ENCODE measurements at regions not wholly inside any gene's neighbourhood (a gene's known extent, or its start where the extent isn't known, plus 50 kb on each side); places are given as distances from the start of the nearest gene placed in this dataset.
A peak's percentile ranks its signal among the peaks of the same experiment; 100 is the strongest.
"Not testable (repeated sequence)": the region's sequence is repeated elsewhere in the genome, so short reads cannot be mapped to it uniquely, and the experiment has no call there.

DNA sequence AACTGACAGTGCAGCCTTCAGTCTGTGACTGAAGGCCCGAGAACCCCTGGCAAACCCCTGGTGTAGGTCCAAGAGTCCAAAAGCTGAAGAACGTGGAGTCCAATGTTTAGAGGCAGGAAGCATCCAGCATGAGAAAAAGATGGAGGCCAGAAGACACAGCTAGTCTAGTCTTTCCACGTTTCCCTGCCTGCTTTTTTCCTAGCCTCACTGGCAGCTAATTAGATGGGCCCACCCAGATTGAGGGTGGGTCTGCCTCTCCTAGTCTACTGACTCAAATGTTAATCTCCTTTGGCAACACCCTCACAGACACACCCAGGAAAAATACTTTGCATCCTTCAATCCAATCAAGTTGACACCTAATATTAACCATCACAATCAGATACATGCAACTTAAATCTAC lies 87.8 kb downstream of the TENT5D start:
- DNase-seq (ENCODE audit: low read depth in 4 of 4, low spot score in 3 of 4), result not testable (repeated sequence)

DNA sequence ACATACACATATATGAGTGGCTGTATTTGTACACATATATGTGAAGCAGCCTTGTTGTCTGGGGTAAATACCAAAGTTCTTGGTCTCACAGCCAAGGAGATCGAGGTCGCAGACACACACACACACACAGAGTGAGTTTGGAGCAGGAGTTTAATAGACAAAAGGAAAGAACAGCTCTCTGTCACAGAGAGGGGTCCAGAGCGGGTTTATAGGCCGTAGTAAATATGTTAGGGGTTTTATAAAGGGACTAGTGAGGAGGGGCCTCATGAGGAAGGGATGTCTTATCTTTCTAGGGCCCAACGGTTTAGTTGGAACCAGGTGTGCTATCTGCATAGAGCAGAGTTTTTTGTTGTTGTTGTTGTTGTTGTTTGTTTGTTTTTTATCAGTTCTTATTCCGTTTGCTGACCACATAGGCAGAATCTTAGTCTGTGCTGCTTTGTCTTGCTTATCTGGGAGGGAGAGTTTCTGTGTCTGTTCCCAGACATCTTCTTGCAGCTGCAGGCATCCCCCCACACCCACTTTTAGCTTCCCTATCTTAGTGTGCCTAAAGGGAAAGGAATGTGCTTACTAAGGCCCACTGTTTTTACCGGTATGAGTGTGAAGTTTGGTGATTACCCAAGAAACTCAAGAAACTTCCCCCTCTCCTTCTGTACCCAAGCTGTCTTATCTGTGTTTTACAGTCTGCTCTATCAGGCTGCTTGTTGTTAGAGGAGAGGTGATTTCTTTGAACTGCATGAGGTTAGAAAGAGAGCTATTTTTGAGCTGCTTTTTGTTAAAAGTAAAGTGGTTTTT lies 91.9 kb downstream of the TENT5D start:
- DNase-seq (ENCODE audit: low read depth in 4 of 4, low spot score in 3 of 4), result no peak

DNA sequence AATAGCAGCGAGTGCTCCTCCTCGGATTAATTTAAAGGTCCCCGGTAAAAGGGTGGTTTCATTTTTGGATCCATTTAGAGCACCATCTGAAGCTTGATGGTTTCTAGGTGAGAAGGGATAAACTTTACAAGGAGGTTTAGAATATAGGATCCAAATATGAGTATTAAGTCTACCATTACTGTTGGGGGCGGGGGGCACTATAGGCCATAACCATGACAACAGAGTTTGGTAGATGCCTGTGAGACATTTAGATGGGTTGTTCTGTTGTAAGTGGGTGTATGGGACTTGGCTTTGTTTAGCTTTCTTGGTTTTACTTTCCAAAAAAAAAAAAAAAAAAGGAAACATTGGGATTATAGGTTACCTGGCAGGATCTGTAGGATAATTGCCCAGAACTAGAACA lies 92.7 kb downstream of the TENT5D start:
- no peak for DNase-seq (ENCODE audit: low read depth in 4 of 4, low spot score in 3 of 4)

DNA sequence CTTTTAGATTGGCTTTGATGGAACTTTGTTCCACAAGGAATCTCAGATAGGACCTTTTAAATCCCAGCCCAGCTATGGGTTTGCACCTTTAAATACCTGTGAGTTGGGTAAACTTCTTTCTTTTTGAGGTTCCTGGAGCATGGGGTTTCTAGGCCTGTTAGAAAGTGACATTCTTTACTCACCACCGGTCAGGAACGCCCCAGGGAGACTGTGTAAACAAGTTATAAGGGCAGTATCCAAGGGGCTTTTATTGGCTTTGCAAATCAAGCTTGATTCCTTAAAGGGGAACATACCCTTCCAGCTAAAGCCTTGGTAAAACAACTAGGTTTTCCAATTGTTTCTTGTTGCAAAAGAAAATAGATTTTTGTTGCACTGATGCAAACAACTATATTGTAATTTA lies 93.4 kb downstream of the TENT5D start:
- no peak for DNase-seq (ENCODE audit: low read depth in 4 of 4, low spot score in 3 of 4)

DNA sequence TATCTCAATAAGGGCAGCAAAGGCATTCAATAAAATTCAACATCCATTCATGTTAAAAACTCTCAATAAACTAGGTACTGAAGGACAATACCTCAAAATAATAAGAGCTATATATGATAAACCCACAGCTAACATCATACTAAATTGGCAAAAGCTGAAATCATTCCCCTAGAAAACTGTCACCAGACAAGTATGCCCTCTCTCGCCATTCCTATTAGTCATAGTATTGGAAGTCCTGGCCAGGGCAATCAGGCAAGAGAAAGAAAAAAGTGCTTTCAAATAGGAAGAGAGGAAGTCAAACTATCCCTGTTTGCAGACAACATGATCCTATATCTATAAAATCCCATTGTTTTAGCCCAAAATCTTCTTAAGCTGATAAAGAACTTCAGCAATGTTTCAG lies 116.8 kb downstream of the TENT5D start:
- no peak for DNase-seq (ENCODE audit: low read depth in 4 of 4, low spot score in 3 of 4)

DNA sequence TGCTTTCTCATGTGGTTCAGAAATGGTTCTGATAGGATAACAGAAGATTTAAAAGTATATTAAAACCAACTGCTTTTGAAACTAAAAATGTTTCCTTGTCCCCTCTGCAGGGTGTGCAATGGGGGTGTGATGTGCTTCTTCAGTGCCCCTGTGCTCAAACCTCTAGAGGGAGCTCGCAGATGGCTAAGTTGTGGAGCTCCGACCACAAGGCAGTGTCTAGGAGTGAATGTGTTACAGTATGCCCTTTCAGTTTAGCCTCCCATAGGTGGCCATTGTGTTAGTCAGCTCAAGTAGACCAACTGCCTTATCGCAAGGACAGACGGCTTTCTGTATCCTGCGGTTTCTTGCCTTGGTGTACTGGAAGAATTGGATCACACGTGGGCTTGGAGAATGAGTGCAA lies 130.5 kb downstream of the TENT5D start:
- no peak for DNase-seq (ENCODE audit: low read depth in 4 of 4, low spot score in 3 of 4)

DNA sequence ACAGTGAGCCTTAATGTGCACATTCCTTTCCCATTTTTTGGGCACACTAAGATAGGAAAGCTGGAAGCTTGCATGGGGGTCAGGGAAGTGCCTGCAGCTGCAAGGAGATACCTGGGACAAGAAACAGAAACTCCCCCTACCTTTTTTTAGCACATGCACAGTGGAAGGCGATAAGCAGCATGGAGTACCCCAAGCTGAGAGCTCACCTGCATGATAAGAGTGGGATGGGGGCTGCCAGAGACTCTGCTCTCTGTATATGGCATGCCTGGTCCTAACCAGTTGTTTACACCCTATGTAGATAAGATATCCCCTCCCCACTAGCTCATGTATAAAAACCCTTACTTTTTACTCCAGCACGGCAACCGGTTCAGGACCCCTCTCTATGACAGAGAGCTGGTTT lies 135.9 kb downstream of the TENT5D start:
- DNase-seq (ENCODE audit: low read depth in 4 of 4, low spot score in 3 of 4), result no peak

DNA sequence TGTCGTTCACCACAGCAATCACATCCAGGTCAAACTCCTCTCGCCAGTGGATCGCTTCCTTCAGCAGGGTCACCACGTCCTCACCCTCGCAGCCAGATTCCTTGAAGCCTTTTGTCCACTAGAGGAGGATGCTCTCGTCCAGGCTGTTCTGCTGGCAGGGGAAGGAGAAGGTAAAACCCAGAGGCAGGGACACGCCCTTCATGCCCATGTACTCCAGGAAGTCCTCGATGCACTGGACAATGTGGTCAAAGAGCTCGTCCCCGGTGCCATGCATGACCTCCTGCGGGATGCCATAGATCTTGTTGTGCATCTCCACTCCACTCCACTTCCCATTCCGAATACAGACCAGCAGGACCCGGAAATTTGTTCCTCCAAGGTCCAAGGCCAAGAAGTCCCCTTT lies 152.4 kb downstream of the TENT5D start:
- no peak for DNase-seq (ENCODE audit: low read depth in 4 of 4, low spot score in 3 of 4)

DNA sequence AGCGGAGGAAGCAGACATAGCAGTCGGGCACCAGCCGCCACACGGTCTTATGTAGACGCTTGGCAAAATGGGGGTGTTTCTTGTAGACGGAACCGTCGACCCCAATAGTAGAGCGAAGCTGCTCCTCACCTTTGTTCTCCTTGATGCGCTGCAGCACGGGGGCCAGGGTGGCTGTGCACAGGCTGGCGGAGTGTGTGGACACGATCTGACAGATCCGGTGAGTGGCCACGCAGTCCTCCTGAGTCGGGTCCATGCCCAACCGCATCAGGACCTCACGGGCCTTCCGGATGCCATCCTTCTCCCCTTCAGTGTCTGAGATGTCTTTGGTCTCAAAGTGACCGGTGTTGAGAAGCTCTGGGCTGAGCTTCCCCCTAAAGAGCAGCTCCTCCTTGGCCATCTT lies 153.0 kb downstream of the TENT5D start:
- DNase-seq (ENCODE audit: low read depth in 4 of 4, low spot score in 3 of 4), result no peak

DNA sequence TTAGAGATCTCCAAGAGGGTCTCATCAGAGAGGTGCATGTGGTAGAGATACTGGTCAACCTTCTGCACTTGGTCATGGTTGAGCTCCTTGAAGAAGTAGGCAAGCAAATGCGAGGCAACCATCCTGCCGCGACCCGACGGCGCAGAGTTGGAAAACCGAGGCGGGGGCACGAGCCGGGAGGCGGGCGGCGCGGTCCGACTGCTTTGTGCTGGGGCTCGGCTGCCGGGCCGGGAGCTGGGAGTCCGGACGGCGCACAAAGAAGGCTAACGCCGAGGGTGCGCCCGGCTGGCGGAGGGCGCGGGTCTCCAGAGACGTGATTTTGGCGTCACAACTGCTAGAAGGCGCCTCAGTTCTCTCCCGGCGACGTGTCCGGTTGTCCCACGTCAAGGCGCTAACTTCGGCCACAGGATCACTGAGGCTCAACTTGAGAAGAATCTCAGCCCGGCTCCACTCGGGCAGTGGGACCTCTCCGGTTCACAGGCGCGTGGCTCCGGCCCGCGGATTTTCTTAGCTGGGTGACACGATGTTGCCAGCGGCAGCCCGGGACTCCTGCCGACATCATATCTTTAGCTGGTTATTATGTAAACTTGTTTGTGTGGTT lies 154.3 kb downstream of the TENT5D start:
- DNase-seq (ENCODE audit: low read depth in 4 of 4, low spot score in 3 of 4), result not testable (repeated sequence)

DNA sequence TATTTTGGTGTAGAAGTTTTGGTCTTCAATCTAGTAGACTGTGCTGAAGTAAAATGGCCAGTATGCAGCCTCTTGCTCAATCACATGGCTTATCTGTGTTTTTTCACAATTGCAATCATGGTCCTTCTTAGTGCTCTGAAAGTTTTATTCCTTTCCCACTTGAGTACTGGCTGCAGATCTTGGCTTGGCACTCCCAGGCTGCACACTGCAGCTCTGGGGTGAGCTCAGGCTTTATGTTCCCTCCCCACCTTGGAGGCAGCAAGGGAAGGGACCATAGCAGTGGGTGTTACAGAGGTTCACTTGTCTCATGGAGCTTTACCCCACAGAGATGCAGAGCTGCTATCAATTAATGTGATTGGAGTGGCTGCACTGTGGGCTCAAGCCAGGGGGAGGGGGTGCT lies 156.0 kb downstream of the TENT5D start:
- no peak for DNase-seq (ENCODE audit: low read depth in 4 of 4, low spot score in 3 of 4)

DNA sequence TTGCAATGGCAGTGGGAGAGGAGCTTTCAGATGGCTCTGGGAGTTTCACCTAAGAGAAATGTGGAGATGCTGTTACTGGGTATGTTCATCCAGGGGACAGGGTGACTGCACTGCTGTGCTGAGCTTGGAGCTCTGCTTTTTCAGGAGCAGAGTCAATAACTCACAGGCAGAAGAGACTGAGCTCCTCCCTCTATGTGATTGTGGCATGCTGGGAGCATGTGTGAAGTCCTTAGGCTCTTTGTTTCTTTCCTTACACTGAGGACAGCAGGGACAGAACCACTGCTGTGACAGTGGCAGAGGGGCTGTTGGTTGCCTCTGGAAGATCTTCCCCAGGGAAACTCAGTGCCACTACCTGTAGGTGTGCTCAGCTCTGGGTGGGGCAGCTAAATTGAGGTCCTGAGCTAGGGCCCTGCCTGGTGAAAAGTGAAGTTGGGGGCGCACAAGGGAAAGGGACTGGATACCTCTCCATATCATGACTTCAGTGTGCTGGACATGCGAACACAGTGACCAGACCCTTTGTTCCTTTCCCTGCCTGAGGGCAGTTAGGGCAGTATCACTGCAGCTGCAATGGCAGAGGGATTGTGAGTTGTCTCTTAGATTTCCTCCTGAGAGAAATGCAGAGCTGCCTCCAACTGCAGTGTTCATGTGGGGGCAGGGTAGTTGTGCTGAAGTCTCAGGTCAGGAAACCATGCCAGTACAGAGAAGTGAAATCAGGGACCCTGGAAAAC lies 156.7 kb downstream of the TENT5D start:
- DNase-seq (ENCODE audit: low read depth in 4 of 4, low spot score in 3 of 4), result no peak

DNA sequence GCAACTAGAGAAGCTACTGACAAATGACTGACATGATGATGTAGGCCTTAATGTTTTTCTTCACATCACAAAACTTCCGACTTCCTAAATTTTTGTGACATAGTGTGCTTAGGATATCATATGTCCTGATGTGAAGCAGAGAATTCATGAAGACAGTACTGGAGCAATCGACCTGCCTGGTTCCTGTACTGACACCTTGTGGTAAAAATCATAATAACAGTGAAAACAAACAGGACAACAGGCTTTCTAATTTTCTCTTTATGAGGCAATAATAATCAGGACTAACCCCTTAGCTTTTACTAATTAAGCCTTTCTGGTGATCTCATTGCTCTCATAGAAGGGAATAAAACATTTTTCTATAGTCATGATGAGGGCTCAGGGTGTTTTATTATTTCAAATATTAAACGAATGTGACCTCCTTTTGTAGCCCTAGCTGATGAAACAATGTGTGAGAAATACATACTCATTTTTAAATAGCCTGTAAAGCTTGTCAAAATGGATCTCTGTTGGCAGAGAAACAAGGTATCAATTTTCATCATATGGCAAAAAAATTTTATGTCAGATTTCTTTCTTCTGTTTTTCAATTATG lies 158.4 kb downstream of the TENT5D start:
- peak in 3 of 4 donors; percentile 2 to 5 (median 4) for DNase-seq (ENCODE audit: low read depth in 4 of 4, low spot score in 3 of 4)

DNA sequence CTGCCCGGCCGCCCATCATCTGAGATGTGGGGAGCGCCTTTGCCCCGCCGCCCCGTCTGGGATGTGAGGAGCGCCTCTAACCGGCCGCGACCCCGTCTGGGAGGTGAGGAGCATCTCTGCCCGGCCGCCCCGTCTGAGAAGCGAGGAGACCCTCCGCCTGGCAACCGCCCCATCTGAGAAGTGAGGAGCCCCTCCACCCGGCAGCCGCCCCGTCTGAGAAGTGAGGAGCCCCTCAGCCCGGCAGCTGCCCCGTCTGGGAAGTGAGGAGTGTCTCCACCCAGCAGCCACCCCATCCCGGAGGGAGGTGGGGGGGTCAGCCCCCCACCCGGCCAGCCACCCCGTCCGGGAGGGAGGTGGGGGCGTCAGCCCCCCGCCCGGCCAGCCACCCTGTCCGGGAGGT lies 170.7 kb downstream of the TENT5D start:
- DNase-seq (ENCODE audit: low read depth in 4 of 4, low spot score in 3 of 4), result not testable (repeated sequence)

DNA sequence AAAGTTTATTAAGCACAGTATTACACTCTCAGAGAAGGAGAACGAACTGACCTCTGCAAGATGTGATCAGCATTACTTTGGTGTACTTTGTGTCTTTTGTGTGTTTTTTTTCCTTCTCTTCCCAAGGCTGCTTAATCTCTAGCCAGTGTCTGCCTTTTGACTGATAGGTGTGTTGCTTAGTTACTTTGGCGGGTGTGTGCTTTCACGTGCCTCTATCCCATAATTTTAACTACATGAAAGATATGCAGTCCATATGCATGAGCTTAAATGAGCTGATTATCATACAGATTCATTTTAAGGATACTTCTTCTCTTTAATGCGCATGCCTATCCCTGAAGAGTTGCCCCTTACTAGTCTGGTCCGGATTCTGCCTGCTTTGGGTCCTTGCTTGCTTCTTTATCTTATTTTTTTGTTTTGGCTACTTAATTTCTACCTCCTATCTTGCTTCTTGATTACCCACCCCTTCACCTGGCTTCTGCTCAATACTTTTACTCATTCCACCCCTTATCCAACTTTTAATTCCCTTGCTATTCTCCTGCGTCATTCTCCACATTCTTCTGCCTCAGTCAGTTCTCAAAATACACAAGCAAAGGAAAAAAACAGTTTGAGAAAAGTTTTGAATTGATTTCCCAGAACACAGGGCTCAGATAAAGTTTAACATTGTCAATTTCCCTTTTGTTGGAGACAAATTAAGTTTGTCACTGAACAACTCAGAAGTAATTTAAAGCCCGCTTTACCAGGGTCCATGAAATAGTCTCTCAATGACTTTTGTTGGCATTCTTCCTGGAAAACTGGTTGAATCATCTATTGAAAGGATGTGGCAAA lies 182.0 kb downstream of the TENT5D start:
- no peak for DNase-seq (ENCODE audit: low read depth in 4 of 4, low spot score in 3 of 4)
